ENCODE measurements at regions not wholly inside any gene's neighbourhood (a gene's known extent, or its start where the extent isn't known, plus 50 kb on each side); places are given as distances from the start of the nearest gene placed in this dataset.

GRCh38 chr7:96526496-96526895 lies 183.2 kb downstream of the SEM1 start:
- POLR2A ChIA-PET (ENCODE audit: unreplicated experiment): no interaction called here
- no peaks in the 10 kb centered on the region for H4K20me1 ChIP-seq (ENCODE audit: insufficient read depth)
- no TSS peak for BruUV-seq (replicated peaks)
- no peak overlapping the region for H3K4me2 ChIP-seq
- no peaks in the 10 kb centered on the region for H3F3A ChIP-seq (ENCODE audit: insufficient read depth, low read depth)
- no peaks in the 10 kb centered on the region for H3K27me3 ChIP-seq (ENCODE audit: insufficient read depth, low read depth)
- no peaks in the 10 kb centered on the region for H3K79me2 ChIP-seq (ENCODE audit: low read depth)
- TF ChIP-seq CTCF (conservative IDR thresholded peaks at IDR 0.05) (no peak), EZH2 (IDR thresholded peaks at IDR 0.05; ENCODE audit: low read depth) (no peak)
- intact Hi-C loops (cut with micrococcal nuclease; ENCODE audit: unreplicated experiment): no loop called here
- no peak overlapping the region for H3K27ac ChIP-seq
- no peaks in the 10 kb centered on the region for H3K9me2 ChIP-seq (ENCODE audit: insufficient read depth)
- CTCF ChIA-PET: no interaction called here
- no peak overlapping the region for H2AFZ ChIP-seq
- no peak for DNase-seq
- H3K4me1 ChIP-seq (replicated peaks; ENCODE audit: insufficient read depth): no peaks in the 10 kb centered on the region
- no peaks in the 10 kb centered on the region for H3K36me3 ChIP-seq (ENCODE audit: low read depth)
- no peaks in the 10 kb centered on the region for H3K9me3 ChIP-seq (ENCODE audit: insufficient read depth, low read depth)
- H3K4me3 ChIP-seq: no peak overlapping the region

- H3K79me2 ChIP-seq (ENCODE audit: low read depth): no peaks in the 10 kb centered on the region
- CTCF ChIA-PET: no interaction called here
Measured at GRCh38 chr7:96521068-96521894, 188.4 kb downstream of the SEM1 start.

GRCh38 chr7:96508371-96508770 lies 186.5 kb upstream of the SLC25A13 start:
- H3K4me2 ChIP-seq: no peak overlapping the region
- H4K20me1 ChIP-seq (ENCODE audit: insufficient read depth): no peaks in the 10 kb centered on the region
- no peak overlapping the region for H3K27ac ChIP-seq
- peak in 1 of 2 experiments; percentile 69 for DNase-seq
- no peaks in the 10 kb centered on the region for H3K36me3 ChIP-seq (ENCODE audit: low read depth)
- no peaks in the 10 kb centered on the region for H3F3A ChIP-seq (ENCODE audit: insufficient read depth, low read depth)
- POLR2A ChIA-PET (ENCODE audit: unreplicated experiment): no interaction called here
- intact Hi-C loops (cut with micrococcal nuclease; ENCODE audit: unreplicated experiment): no loop called here
- CTCF ChIA-PET: no interaction called here
- no TSS peak for BruUV-seq (replicated peaks)
- no peaks in the 10 kb centered on the region for H3K27me3 ChIP-seq (ENCODE audit: insufficient read depth, low read depth)
- no peak overlapping the region for H3K4me3 ChIP-seq
- H3K79me2 ChIP-seq (ENCODE audit: low read depth): no peaks in the 10 kb centered on the region
- peaks cover 12% of the 10 kb centered on the region for H3K4me1 ChIP-seq (replicated peaks; ENCODE audit: insufficient read depth)
- no peaks in the 10 kb centered on the region for H3K9me2 ChIP-seq (ENCODE audit: insufficient read depth)
- H2AFZ ChIP-seq: no peak overlapping the region
- no peak for TF ChIP-seq CTCF (conservative IDR thresholded peaks at IDR 0.05)
- no peak for TF ChIP-seq EZH2 (IDR thresholded peaks at IDR 0.05; ENCODE audit: low read depth)
- H3K9me3 ChIP-seq (ENCODE audit: insufficient read depth, low read depth): no peaks in the 10 kb centered on the region

More at GRCh38 chr7:96521068-96521894, 188.4 kb downstream of the SEM1 start:
- intact Hi-C loops (cut with micrococcal nuclease; ENCODE audit: unreplicated experiment): no loop called here
- no TSS peak for BruUV-seq (replicated peaks)
- H4K20me1 ChIP-seq (ENCODE audit: insufficient read depth): no peaks in the 10 kb centered on the region
- no peaks in the 10 kb centered on the region for H3K9me3 ChIP-seq (ENCODE audit: insufficient read depth, low read depth)
- no peak overlapping the region for H2AFZ ChIP-seq
- H3K4me1 ChIP-seq (replicated peaks; ENCODE audit: insufficient read depth): no peaks in the 10 kb centered on the region
- H3K4me3 ChIP-seq: no peak overlapping the region
- H3K4me2 ChIP-seq: no peak overlapping the region
- TF ChIP-seq CTCF (conservative IDR thresholded peaks at IDR 0.05): no peak
- no peak for TF ChIP-seq EZH2 (IDR thresholded peaks at IDR 0.05; ENCODE audit: low read depth)
- H3K27ac ChIP-seq: no peak overlapping the region
- H3K27me3 ChIP-seq (ENCODE audit: insufficient read depth, low read depth): peaks cover 8% of the 10 kb centered on the region; the same call in 1 of the 2 replicates
- H3K9me2 ChIP-seq (ENCODE audit: insufficient read depth): no peaks in the 10 kb centered on the region
- POLR2A ChIA-PET (ENCODE audit: unreplicated experiment): no interaction called here
- DNase-seq: no peak
- no peaks in the 10 kb centered on the region for H3K36me3 ChIP-seq (ENCODE audit: low read depth)
- no peaks in the 10 kb centered on the region for H3F3A ChIP-seq (ENCODE audit: insufficient read depth, low read depth)

Measured in PC-9 (cell line).